B cell (primary cell): ENCODE measurements at regions not wholly inside any gene's neighbourhood (a gene's known extent, or its start where the extent isn't known, plus 50 kb on each side); places are given as distances from the start of the nearest gene placed in this dataset.
"Not testable (repeated sequence)": the region's sequence is repeated elsewhere in the genome, so short reads cannot be mapped to it uniquely, and the experiment has no call there.

Experiments used
- ATAC-seq: fragments of 200-7000 bp; cut with Tn5 transposase; one replicate; pipeline ENCODE4 v1.10.0; 2021; ENCODE audit warnings: low read depth, mild to moderate bottlenecking, moderate number of reproducible peaks, moderate library complexity
- CTCF ChIA-PET: fragments of 350-600 bp; sonication (Branson Sonifier 250); formaldehyde crosslinking; loops from one replicate; lab custom pipeline; 2021; ENCODE audit warnings: antibody characterized with exemption, inconsistent platforms; lab: Charles Lee
- POLR2A ChIA-PET: fragments of 350-600 bp; sonication (Branson Sonifier 250); formaldehyde crosslinking; loops from one replicate; lab custom pipeline; 2021; ENCODE audit warnings: antibody characterized with exemption; lab: Charles Lee
- DNase-seq: peaks from one replicate; pipeline ENCODE4 v3.0.0; 2013
- H2AFZ ChIP-seq: 2 replicates; pipeline ENCODE4 v1.6.1; 2012; ENCODE audit warnings: mild to moderate bottlenecking, low read depth, low read length; ENCODE audit not compliant: insufficient read depth, poor library complexity, severe bottlenecking
- H3K27ac ChIP-seq, 2 donors: 1 replicate in 1 of 2; 2 replicates in 1 of 2; pipeline ENCODE4 v1.5.1; 2012 to 2013; ENCODE audit warnings: low read length in 2 of 2, mild to moderate bottlenecking in 2 of 2, moderate library complexity in 1 of 2
- H3K27me3 ChIP-seq, 4 experiments: fragments of 200-600 bp in 1 of 4; sonication (generic) in 1 of 4; replicated peaks in 1 of 4; 1 replicate in 2 of 4; 2 replicates in 2 of 4; pipeline versions ENCODE4 v1.6.1 to v1.7.0; 2013 to 2016; ENCODE audit warnings: low read length in 3 of 4, mild to moderate bottlenecking in 2 of 4, mixed read lengths in 1 of 4, moderate library complexity in 1 of 4; ENCODE audit not compliant: insufficient read depth in 4 of 4, control insufficient read depth in 3 of 4; ENCODE audit errors: control extremely low read depth in 1 of 4
- H3K36me3 ChIP-seq, 2 experiments: replicated peaks in 1 of 2; 1 replicate in 1 of 2; 2 replicates in 1 of 2; pipeline versions ENCODE4 v1.6.1 to v1.7.1; 2013; ENCODE audit warnings: low read length in 1 of 2; ENCODE audit not compliant: insufficient read depth in 2 of 2, control insufficient read depth in 1 of 2; ENCODE audit errors: control extremely low read depth in 1 of 2, extremely low read depth in 1 of 2
- H3K4me1 ChIP-seq, 2 donors: fragments of 200-600 bp in 1 of 2; sonication (generic) in 1 of 2; 1 replicate in 1 of 2; 2 replicates in 1 of 2; pipeline versions ENCODE4 v1.5.1 to v1.6.1; 2013 to 2017; ENCODE audit warnings: low read length in 2 of 2; ENCODE audit not compliant: control insufficient read depth in 2 of 2, insufficient read depth in 2 of 2
- H3K4me2 ChIP-seq: replicated peaks from 2 replicates; pipeline ENCODE3; 2012; ENCODE audit warnings: mild to moderate bottlenecking, low read depth, low read length; ENCODE audit not compliant: poor library complexity, severe bottlenecking
- H3K4me3 ChIP-seq, 5 experiments: fragments of 200-600 bp in 1 of 5; sonication (generic) in 1 of 5; 1 replicate in 3 of 5; 2 replicates in 2 of 5; pipeline versions ENCODE4 v1.5.1 to v1.7.0; 2011 to 2016; ENCODE audit warnings: low read length in 4 of 5, mild to moderate bottlenecking in 4 of 5, low read depth in 2 of 5, control low read depth in 1 of 5, moderate library complexity in 1 of 5; ENCODE audit not compliant: insufficient read depth in 1 of 5; ENCODE audit errors: control extremely low read depth in 1 of 5, extremely low read depth in 1 of 5
- H3K79me2 ChIP-seq: fragments of 200-600 bp; sonication (generic); one replicate; pipeline ENCODE4 v1.6.0; 2016; ENCODE audit warnings: low read length; ENCODE audit not compliant: control insufficient read depth, insufficient read depth
- H3K9ac ChIP-seq: fragments of 200-600 bp; sonication (generic); 2 replicates; pipeline ENCODE4 v1.6.1; 2017; ENCODE audit warnings: mild to moderate bottlenecking, low read length, moderate library complexity
- H3K9me3 ChIP-seq, 3 donors: one replicate each; pipeline versions ENCODE4 v1.6.1 to v1.7.1; 2013; ENCODE audit warnings: low read length in 2 of 3; ENCODE audit not compliant: control insufficient read depth in 2 of 3, insufficient read depth in 1 of 3; ENCODE audit errors: control extremely low read depth in 1 of 3
- H4K20me1 ChIP-seq: 2 replicates; pipeline ENCODE4 v1.6.0; 2012; ENCODE audit warnings: mild to moderate bottlenecking, low read length; ENCODE audit not compliant: insufficient read depth, control insufficient read depth, poor library complexity, severe bottlenecking
- H3K27ac Mint-ChIP-seq: one replicate; pipeline ENCODE4 v1.8.0; 2021; ENCODE audit warnings: mixed read lengths
- H3K27me3 Mint-ChIP-seq: one replicate; pipeline ENCODE4 v1.8.0; 2021; ENCODE audit warnings: mixed read lengths
- H3K4me1 Mint-ChIP-seq: one replicate; pipeline ENCODE4 v1.8.0; 2021; ENCODE audit warnings: mixed read lengths
- H3K4me3 Mint-ChIP-seq: one replicate; pipeline ENCODE4 v1.8.0; 2021; ENCODE audit warnings: mixed read lengths
- H3K9me3 Mint-ChIP-seq: one replicate; pipeline ENCODE4 v1.8.0; 2022; ENCODE audit warnings: mixed read lengths; ENCODE audit not compliant: insufficient read depth
- CTCF ChIP-seq: fragments of 200-600 bp; IDR thresholded peaks from one replicate; pipeline ENCODE4 v1.8.0; 2022; ENCODE audit warnings: antibody characterized with exemption, mild to moderate bottlenecking
- EZH2 ChIP-seq: IDR thresholded peaks from 2 replicates; pipeline ENCODE4 v1.6.1; 2012; ENCODE audit warnings: borderline replicate concordance, low read depth, mild to moderate bottlenecking, moderate library complexity, low read length; ENCODE audit not compliant: insufficient read depth, poor library complexity, severe bottlenecking
- WGBS: methylation state at CpG from one replicate; pipeline ENCODE4 v1.1.5; 2013; ENCODE audit warnings: missing lambda C conversion rate; ENCODE audit not compliant: insufficient coverage; 5-methylcytosine and 5-hydroxymethylcytosine counted together
- intact Hi-C: fragments of 100-400 bp; cut with micrococcal nuclease; formaldehyde crosslinking; loops from one replicate; pipeline ENCODE4 v1.10.0; 2022

GRCh38 chrX:465418-466215 lies 78.9 kb upstream of the PPP2R3B start:
- no peak overlapping the region for H2AFZ ChIP-seq
- H3K4me2 ChIP-seq: no peak overlapping the region
- TF ChIP-seq CTCF (no peak), EZH2 (no peak)
- H3K27me3 ChIP-seq: no peaks in the 10 kb centered on the region
- H3K27me3 Mint-ChIP-seq: no peaks in the 10 kb centered on the region
- ATAC-seq (no peak), DNase-seq (no peak)
- no peak overlapping the region for H3K27ac Mint-ChIP-seq
- peaks cover 0 to 55% (median 0%) of the 10 kb centered on the region in 3 donors for H3K9me3 ChIP-seq
- intact Hi-C loops: no loop called here
- H3K36me3 ChIP-seq: no peaks in the 10 kb centered on the region
- 95% methylated on average over 26 of the region's 32 CpGs for WGBS
- no peak overlapping the region for H3K4me3 Mint-ChIP-seq
- H3K4me1 Mint-ChIP-seq: no peaks in the 10 kb centered on the region
- peaks cover 11% of the 10 kb centered on the region for H3K9me3 Mint-ChIP-seq
- no peaks in the 10 kb centered on the region for H4K20me1 ChIP-seq
- H3K79me2 ChIP-seq: no peaks in the 10 kb centered on the region
- no peak overlapping the region for H3K4me3 ChIP-seq
- H3K9ac ChIP-seq: no peak overlapping the region
- ChIA-PET CTCF (no interaction called here), POLR2A (no interaction called here)
- H3K4me1 ChIP-seq: no peaks in the 10 kb centered on the region
- H3K27ac ChIP-seq: no peak overlapping the region

- H3K27me3 ChIP-seq, intact Hi-C loops, H3K4me1 ChIP-seq, DNase-seq, H3K4me1 Mint-ChIP-seq, H3K79me2 ChIP-seq, H3K27me3 Mint-ChIP-seq, ATAC-seq, H3K27ac ChIP-seq, H4K20me1 ChIP-seq, H3K9ac ChIP-seq, H2AFZ ChIP-seq, H3K27ac Mint-ChIP-seq, H3K4me3 ChIP-seq, CTCF ChIA-PET, POLR2A ChIA-PET, H3K4me2 ChIP-seq, H3K4me3 Mint-ChIP-seq, H3K36me3 ChIP-seq: not testable (repeated sequence)
- H3K9me3 Mint-ChIP-seq: peaks cover 11% of the 10 kb centered on the region
- peaks cover 0 to 52% (median 0%) of the 10 kb centered on the region in 3 donors for H3K9me3 ChIP-seq
- WGBS: over 99% methylated on average over 13 of the region's 17 CpGs
Observed at GRCh38 chrX:466836-467235, 80.1 kb upstream of the PPP2R3B start.

GRCh38 chrX:467686-468085 lies 81.0 kb upstream of the PPP2R3B start:
- H3K4me1 ChIP-seq, H3K9me3 Mint-ChIP-seq, H4K20me1 ChIP-seq, H3K9ac ChIP-seq, H3K4me2 ChIP-seq, POLR2A ChIA-PET, H3K4me3 Mint-ChIP-seq, H3K36me3 ChIP-seq, ATAC-seq, DNase-seq, H3K79me2 ChIP-seq, H3K4me1 Mint-ChIP-seq, H3K27ac ChIP-seq, H3K27me3 Mint-ChIP-seq, H3K27ac Mint-ChIP-seq, H3K4me3 ChIP-seq, H3K27me3 ChIP-seq, CTCF ChIA-PET, intact Hi-C loops, H2AFZ ChIP-seq: not testable (repeated sequence)
- WGBS: 86% methylated on average over 9 of the region's 16 CpGs
- H3K9me3 ChIP-seq: peaks cover 0 to 53% (median 1%) of the 10 kb centered on the region in 3 donors
